NCI-H446 treated with DMSO at 0.1 percent for 48 hours (cell line): ENCODE measurements at regions not wholly inside any gene's neighbourhood (a gene's known extent, or its start where the extent isn't known, plus 50 kb on each side); places are given as distances from the start of the nearest gene placed in this dataset.

Experiments used
- DNase-seq: peaks from one replicate; lab custom pipeline; 2025; lab: John Stamatoyannopoulos, UW

DNA sequence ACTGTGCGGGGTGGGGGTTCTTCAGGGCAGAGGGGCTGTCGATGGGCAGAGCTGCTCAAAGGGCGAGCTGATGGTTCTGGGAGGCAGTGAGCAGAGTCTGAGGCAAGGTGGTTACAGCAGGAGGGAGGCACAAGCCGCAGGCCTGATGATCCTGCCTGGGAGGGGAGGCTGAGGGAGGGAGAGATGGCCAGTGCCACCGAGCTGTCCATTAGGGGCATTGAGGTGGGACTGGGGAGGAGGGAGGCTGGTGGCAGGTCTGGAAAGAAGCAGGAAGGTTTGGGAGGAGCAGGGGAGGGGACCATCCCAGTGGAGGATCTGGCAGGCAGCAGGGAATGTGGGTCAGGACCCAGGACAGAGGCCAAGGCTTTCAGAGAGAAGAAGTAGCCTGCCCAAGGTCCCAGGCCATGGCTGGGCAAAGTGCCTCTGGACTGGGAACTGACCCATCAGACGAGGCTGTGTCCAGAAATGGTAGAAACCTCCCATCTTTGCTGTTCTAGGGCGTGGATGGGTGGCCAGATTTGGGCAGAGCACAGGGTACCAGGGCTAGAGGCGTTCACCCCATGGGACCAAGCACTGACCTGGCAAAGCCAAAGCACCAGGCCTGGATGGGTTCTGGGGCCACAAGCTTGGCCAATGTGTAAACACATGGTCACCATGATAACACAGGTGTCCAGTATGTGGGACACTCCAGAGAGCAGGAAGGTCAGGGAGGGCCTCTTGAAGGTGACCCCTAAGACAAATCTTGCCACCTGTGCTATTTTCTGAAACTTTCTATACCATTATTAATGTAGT is 55.5 kb downstream of the INHBB start:
- no peak for DNase-seq

DNA sequence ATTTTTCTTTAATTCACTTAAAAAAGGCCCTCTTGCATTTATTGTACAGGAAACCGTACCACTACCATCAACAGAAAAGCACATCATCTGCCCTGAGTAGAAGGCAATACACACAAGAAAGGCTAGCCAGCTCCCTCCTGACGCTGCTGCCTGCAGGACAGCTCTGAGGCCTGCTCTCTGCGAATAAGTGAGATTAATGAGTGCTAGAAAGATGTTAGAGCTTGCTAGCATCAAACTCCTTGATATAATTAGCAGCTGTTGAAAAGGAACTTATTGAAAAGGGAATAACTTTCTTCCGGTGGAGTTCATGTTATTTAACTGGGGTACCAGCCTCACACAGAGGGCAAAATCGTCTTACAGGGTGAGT is 56.1 kb downstream of the INHBB start:
- DNase-seq: no peak

DNA sequence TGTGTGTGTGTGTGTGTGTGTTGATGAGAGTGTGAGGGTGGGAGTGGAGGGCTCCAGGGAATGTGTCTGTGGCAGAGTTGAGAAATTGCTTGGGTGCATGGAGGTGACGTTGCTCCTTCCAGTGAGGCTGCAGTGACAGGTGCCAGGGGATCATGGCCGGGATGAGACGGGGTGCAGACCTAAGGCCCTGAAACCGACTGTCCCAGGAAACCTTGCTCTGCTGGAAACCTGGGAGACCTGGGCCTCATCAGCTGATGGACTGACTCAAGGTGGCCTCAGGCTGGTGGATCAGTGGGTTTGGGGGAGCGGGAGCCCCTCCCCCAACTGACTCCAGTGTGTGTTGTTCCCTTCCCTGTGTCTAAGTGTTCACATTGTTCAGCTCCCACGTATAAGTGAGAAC is 56.6 kb downstream of the INHBB start:
- DNase-seq: no peak

DNA sequence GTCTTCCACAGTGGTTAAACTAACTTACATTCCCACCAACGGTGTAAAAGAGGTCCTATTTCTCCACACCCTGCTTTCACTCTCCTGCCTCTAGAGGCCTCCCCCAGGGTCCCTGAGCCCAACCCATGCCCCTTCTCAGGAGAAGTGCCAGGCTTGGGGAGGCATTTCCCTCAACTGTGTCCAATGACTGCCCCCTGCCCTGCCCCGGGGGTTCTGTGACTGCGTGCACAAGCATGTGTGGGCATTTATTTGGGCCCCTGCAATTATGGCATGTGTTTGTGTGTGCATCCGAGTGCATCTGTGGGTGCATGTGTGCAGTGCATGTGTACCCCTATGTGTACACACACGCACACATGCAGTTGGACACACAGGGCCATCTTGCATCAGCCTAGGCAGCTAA is 57.3 kb downstream of the INHBB start:
- DNase-seq: no peak

DNA sequence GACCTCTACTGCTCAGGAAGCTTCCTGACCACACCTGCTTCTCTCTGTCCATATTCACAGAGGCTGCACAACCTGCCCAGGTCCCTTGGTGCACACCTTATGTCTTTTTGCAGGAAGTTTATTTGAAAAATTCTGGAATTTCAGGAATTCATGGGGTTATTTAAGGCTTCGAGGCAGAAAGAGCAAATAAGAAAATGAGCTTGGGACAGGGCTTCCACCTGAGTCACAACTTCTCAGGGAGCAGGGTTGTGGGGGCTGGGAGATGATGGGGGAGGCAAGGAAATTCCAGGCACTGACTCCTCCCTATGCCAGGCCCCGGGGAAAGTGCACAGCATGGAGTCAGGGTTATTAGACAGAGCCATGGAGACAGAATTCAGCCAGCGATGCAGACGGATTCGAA is 57.7 kb downstream of the INHBB start:
- DNase-seq: no peak

DNA sequence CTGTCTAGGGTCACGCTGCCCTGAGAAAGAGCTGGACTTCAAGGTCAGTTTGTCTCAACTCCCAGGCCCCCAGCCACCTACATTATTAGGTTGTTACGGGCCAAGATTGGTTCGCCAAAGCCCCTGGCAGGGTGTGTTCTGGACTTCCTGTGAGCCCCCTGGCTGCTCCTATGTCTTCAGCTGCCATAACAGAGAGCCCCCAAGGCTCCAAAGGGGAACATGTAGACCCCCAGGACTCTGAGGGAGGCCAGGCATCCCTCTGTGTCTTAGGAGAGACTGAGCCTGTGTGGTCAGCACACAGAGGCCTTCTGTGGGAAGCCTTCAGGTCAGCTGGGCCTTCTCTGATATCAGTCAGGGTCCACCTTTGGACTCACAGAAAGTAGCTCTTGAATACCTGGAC is 58.3 kb downstream of the INHBB start:
- no peak for DNase-seq

DNA sequence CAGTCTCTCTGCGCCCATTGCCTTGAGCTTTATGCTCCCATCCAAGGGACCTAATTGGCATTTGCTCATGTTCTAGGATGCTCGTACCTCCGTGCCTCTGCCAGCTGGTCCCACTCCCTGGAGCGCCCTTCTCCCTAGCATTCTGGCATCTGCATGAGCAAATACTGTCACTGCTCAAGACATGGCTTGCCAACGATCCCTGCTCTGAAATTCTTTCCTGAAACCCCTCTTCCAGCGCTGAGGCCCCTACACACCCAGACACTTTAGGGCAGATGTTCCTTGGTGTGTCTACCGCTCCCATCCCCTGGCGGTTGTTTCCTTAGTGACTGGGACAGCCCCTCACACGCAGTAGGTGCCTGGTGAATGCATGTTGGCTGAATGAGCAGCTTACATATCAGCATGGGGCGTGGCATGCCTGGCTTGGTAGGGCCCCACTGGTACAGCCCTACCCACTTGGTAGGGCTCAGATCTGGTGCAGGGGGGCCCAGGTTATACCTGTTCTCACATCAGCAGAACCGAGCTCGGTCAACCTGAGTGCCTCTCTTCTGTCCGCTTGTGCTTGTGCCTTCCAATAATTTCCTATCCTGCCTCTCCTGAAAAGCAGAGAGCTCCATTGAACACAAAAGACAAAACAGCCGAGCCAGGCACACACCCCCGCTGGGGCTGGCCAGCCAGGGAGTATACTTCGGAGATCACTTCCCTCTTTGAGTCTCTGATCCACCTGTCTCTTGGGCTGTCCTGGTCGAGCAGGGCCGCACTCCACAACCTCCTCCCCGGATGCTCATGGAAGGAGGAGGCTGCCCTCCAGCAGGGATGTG is 59.2 kb downstream of the INHBB start:
- no peak for DNase-seq

DNA sequence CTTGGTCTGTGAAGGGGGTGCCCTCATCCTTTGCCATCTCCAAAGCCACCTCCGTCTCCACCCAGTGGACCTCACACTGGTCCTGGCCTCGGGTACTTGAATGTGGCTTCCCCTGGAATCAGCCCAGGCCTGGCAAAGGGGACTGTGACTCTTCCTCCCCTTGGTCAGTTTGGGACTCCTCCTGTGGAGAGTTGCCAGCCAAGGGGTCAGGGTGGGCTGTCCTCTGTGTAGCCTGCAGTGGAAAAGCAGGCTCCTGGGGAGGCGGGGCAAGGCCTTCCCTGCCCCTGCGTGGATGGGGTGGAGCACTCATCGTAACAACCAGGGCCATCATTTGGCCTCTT is 59.8 kb downstream of the INHBB start:
- DNase-seq: no peak

DNA sequence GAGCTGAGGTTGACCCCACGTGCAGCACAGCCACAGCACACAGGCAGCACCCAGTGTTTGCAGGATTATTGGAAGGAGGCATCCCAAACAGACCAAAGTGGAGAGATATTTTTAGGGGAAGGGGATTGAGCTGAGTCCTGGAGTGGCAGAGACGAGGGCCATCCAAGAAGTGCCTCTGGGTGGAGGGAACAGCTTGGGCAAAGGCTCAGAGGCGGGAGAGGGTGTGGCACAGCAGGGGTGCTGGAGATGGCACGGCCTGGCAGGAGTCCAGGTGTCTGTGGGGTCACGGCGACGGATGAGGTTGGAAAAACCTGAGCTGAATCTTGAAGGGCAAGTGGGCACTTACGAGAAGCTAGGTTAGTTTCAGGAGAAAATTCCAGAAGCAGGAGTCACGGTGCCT is 60.6 kb downstream of the INHBB start:
- DNase-seq: no peak

DNA sequence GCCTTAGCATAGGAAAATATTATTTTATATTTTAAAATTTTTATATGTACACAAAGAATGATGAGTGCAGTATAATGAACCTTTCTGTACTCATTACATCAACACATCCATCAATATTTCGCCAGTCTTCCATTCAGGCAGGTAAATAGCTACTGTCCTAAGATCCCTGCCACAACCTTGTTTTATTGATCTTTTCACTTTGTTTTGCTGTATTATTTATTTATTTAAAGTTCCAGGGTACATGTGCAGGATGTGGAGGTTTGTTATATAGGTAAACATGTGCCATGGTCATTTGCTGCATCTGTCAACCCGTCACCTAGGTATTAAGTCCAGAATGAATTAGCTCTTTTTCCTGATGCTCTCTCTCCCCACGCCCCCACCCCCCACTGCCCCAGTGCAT is 64.6 kb downstream of the INHBB start:
- DNase-seq: no peak

DNA sequence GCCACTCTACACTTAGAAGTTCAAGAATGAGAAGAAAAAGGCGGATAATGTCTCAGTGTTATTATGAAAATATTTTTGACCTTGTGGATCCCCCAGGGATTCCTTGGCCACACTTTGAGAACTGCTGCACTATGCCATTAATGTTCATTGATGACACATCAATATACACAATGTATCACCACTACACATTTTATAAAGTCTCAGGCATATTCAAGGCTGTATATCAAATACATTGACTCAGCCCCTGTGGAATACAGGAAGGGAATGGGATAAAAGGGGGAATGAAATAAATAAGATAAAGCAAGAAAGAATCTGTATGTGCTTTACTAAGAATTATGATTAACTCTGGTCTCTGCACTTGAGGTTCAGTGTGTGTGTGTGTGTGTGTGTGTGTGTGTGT is 69.1 kb downstream of the INHBB start:
- DNase-seq: no peak

DNA sequence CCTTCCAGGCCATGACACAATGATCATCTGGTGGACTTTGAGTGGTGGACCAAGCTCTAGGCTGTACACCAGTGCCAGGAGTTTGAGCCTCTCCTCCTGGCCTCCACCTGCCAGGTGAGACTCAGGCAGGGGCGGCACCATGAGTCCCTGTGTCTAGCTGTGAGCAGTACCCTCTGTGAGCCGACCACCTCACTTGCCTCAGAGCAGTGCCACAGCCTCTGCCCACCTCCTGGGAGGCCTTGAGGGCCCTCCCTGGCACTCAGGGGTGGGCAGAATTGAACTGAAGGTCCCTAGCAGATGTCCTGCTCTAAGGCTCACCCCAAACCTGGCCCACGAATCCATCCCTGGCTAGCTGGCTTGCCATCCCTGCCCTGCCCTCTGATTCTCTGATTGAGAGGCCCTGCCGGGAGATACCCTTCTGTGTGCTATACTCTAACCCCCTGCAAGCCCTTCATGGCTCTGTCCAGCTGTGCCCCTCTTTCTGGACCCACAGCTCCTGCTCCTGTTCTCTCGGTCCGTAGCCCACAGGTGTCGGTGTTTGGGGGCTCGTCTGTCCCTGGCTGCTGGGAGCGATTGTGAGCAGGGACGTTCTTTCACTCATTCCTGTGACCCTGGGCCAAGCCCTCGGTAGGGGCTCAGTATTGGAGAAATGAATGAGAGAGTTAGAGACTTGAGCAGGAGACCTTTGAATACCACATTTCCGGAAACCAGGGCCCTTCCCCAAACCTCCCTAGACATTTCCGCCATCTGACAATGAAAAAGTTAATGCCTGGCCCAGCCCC is 70.0 kb downstream of the INHBB start:
- DNase-seq: no peak

DNA sequence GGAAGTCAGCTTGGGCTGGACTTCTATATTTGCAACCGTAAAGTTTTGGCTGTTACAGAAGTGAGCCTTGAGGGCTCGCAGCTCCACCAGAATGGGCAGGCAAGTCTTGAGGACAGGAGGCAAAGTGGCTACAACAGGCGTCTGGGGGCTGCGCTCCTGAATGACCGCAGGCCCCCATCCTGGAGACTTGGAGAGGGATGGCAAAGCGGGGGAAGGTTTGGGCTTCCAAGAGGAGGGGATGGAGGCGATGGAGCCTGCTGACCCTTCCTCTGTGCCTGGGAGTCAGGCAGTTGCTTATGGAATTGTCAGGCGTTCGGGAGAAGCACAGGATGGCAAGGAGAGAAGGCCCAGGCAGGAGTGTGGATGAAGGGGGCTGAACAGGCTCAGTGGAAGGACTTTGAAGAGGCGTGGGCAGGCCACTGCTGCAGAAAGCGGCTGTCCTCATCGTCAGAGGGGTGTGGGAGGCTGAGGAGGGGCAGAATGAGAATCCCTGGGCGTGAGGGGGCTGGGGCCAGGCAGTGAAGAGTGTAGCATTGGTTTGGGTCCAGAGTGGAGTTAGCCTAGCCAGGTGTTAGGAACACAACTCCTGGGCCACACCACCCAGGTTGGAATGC is 72.3 kb downstream of the INHBB start:
- DNase-seq: no peak

DNA sequence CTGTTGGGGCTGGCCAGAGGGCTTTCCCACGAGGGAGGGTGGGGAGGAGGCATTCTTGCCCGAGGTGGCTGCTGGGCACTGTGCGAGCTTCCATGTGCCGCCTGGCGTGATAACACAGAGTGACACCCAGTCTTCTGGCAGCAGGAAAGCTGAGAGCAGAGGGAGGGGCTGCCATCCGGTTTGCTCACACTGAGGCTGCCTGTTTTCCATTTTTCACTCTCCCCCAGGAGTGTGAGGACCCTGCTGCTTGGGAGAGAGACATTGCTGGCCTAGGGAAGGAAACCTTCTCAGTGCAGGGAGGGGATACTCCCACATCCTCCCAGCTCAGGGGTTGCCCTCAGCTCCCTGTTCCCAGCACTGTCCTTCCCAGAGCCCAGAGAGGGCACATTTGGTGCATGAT is 73.1 kb downstream of the INHBB start:
- no peak for DNase-seq

DNA sequence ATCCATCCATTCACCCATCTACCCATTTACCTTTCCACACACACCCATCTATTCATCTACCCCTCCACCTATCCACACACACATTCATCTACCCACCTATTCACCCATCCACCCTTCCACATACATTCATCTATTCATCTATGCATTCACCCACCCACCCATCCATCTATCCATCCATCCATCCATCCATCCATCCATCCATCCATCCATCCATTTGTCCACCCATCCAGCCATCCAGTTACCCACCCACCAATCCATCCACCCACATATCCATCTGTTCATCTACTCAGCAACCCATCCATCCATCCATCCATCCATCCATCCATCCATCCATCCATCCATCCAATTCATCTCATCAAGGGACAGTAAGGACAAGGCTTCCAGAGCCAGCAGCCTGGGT is 74.0 kb downstream of the INHBB start:
- no peak for DNase-seq

DNA sequence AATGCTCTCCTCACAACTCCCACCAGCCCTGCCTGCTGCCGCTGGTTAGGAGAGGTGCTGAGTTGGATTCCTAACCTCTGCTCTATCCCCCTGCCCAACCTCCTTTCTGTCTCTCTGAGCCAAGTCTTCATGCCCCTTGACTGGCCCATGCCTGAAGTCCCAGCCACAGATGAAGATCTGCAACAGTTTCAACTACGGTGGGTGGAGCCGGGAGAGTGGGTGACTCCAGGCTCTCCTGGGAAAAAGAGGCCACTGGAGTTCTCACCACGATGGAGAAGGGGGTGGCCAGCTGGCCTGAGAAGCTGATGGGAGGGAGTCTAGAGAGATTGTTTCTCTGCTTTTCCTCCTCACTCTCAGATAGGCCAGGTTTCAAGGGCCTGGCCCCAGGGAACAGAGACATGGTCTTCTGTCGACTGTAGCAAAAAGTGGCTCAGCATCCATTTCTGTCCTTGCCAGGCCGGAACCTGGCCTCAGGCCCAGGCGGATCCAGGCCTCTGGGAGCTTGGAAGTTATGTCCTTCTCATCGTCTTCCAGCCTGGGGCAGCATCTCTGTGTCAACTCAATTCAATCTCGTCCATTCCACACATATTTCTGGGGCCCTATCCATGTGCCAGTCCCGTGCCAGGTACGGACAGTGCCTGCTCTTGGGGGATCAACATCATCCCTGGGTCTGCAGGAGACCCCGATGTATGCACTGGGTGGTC is 75.3 kb downstream of the INHBB start:
- no peak for DNase-seq

DNA sequence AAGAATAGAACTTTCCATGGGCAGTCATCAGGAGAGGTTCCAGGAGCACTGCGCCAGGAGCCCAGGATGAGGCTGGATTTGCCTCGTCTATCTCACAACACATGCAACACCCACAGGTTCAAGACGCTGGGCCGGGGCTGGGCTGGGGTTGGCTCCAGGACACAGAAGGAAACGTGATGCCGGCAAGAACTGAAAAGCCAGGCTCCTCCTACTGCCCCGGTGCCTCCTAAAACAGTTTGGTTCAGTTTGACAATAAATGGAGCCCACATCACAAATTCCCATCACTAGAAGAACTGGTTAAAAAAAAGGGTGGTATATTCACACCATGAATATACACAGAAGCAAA is 75.9 kb downstream of the INHBB start:
- no peak for DNase-seq

DNA sequence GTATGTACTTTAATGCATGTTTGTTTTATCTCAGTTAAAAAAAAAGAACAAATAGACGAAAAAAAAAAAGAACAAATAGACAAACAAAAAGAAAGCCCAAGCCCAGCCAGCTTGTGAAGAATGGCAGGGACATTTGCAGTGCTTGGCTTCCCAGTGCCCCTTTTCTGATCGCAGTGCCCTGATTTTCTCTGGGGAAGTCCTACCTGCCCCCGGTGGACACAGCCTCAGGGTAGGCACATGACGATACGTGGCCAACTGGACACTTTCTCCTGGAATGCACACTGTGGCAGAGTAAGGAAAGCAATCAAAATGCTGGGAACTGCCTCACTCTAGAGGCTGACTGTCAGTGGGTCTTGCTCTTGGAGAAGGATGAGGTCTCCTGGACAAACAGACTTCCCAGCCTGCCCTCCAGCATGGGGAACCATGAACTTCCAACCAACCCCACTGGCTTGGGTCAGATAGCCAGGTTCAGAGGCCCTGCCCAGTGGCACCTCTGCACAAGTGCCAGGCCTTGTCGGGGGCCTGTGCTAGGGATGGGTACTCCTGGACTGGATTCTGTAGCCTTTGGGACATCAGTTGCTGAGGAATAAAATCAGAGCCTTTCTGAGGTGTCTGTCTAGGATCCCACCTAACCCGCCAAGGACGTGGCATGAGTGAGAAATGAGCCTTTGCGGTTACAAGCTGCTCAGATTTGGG is 76.7 kb downstream of the INHBB start:
- DNase-seq: no peak

DNA sequence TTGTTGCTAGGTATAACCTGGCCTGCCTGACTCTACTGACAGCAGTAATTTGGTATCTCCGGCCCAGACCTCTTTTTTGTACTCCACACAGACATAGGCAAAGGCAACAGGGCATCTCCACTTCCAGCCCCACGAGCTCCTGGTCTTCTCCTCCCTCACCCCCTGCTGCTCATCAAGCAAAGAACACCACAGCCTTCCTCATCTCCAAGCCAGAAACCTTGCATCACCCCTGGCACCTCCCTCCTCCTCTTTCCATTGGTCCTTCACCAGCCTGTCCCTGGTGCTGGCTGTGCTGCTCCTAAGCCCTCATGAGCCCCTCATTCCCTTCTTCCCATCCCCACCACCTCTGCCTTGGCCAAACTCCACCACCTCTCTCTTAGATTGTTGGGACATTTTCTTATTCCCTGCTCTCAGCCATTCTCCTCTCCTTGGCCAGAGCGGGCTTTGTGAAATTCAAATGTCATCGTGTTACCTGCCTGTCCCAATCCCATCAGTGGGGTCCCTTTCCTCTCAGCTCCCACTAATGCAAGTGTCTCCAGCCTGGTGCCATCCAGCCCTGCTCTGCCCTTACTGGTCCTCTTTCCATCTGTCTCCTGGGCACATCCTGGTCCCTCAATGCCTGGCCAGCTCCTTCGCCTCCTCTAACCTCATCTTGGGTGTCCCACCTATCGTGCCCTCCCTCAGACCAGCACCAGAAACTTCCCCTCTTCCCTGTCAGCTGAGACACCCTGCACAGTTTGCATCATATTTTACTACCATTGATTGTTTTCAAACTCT is 77.4 kb downstream of the INHBB start:
- no peak for DNase-seq

DNA sequence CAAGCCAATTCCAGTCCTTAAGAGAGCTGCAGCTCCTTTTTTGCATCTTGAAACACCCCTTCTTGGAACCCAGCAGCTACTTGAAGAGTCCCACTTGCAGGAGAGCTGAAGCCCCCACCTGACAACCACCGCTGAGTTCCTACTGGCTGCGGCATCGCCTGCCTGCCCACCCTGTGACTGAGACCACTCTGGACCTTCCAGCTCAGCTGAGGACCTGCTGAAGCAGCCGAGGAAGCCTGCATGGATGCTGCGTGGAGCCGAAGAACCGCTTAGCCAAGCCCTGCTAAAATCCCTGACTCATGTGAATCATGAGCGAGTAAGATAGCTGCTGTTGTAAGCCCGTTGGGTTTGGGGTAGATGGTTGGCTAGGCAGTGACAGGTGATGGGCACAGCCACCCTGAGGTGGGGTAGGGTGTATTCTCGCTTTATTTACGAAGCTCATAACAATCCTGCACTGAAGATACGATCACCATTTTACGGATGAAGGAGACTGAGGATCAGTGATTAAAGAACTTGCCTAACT is 78.4 kb downstream of the INHBB start:
- DNase-seq: no peak
